H54 (cell line): ENCODE measurements at regions not wholly inside any gene's neighbourhood (a gene's known extent, or its start where the extent isn't known, plus 50 kb on each side); places are given as distances from the start of the nearest gene placed in this dataset.
"Not testable (repeated sequence)": the region's sequence is repeated elsewhere in the genome, so short reads cannot be mapped to it uniquely, and the experiment has no call there.

Experiments
- DNase-seq: peaks from one replicate; pipeline ENCODE4 v3.0.0; 2011; ENCODE audit warnings: low spot score, mixed read lengths; ENCODE audit not compliant: insufficient read length
- FAIRE-seq: peaks from 3 replicates; lab custom pipeline; 2011; peaks lifted over from hg19 to GRCh38; lab: Jason Lieb, UNC
- POLR2A ChIP-seq: IDR thresholded peaks from 2 replicates; pipeline ENCODE4 v1.6.1; 2011; ENCODE audit warnings: low read depth, mild to moderate bottlenecking, low read length

DNA sequence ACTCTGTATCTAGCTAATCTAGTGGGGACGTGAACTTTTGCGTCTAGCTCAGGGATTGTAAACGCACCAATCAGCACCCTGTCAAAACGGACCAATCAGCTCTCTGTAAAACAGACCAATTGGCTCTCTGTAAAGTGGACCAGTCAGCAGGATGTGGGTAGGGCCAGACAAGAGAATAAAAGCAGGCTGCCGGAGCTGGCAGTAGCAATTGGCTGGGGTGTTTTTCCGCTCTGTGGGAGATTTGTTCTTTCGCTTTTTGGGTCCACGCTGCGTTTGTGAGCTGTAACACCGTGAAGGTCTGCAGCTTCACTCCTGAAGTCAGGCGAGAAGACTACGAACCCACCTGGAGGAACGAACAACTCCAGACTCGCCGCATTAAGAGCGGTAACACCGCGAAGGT lies 76.5 kb downstream of the SPRING1 start:
- FAIRE-seq: no peak
- TF ChIP-seq POLR2A: no peak

DNA sequence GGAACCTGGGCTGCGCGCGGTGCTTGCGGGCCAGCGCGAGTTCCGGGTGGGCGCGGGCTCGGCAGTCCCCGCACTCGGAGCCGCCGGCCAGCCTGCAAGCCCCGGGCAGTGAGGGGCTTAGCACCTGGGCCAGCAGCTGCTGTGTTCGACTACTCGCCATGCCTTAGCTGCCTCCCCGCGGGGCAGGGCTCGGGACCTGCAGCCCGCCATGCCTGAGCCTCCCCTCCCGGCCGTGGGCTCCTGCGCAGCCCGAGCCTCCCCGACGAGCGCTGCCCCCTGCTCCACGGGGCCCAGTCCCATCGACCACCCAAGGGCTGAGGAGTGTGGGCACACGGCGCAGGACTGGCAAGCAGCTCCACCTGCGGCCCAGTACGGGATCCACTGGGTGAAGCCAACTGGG lies 77.1 kb downstream of the SPRING1 start:
- not testable (repeated sequence) for FAIRE-seq, DNase-seq

More for the DNA sequence above, 76.5 kb downstream of the SPRING1 start:
- no peak for DNase-seq

GRCh38 chr12:116659771-116660481 lies 77.9 kb downstream of the SPRING1 start:
- TF ChIP-seq POLR2A: no peak
- FAIRE-seq: peak; percentile 67
- DNase-seq: peak; percentile 52

DNA sequence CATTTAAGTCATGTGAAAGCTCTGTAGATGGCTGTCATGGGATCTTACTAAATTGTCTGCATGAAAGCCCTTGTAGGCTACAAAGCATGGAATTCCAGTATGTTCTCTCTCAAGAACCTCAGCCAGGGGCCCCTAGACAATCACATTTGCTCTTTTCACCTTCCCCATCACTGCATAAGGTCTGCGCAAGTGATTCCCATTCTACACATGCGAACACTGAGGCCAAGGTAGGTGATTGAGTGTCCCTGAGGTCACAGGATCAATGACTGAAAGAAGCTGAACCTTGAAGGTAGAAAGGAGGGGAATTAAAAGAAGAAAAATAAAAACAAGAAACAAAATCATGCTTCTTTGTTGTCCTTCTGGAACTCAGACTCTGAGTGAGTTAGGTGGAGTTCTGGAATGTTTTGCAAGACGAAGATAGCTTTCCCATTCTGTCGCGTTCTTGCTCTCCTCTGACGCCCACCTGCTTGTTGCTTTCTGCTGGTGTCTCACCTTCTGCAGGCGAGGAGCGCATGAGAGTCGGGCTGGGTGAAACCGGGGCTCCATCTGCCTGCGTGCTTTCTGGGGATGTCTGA lies 79.9 kb downstream of the SPRING1 start:
- no peak for TF ChIP-seq POLR2A
- DNase-seq: no peak
- FAIRE-seq: no peak

GRCh38 chr12:116656306-116656705 lies 81.6 kb downstream of the SPRING1 start:
- FAIRE-seq: no peak
- TF ChIP-seq POLR2A: no peak

DNA sequence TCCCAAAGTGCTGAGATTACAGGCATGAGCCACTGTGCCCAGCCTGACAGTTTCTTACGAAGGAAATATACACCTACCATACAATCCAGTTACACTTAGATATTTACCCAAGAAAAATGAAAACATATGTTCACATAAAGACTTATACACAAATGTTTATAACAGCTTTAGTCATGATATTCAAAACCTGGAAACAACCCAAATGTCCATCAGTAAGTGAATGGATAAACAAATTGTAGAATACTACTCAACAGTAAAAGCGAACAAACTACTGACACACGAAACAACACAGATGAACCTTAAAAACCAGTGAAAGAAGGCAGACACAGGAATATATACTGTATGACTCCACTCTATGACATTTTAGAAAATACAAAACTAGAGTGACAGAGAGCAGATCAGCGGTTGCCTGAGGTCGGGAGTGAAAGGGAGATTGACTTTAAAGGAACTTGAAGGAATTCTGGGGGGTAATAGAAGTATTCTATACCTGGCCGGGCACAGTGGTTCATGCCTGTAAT lies 83.6 kb downstream of the SPRING1 start:
- no peak for DNase-seq
- FAIRE-seq: no peak
- TF ChIP-seq POLR2A: no peak

More at GRCh38 chr12:116656306-116656705, 81.6 kb downstream of the SPRING1 start:
- no peak for DNase-seq

DNA sequence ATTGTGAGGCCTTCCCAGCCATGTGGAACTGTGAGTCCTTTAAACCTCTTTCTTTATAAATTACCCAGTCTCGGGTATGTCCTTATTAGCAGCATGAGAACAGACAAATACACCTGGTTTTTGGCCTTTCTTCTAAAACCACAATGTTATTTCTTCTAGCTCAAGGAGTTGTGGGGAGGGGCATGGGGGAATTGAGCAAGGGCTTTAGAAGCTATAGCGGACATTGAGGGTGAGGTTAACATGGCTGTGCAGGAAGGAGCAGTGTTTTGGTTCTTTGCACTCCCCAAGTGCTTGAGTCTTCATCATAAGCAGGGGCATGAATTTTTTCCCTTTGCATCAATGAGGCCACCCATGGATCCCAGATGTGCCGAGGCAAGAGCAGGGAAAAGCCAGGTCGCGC lies 86.8 kb downstream of the SPRING1 start:
- DNase-seq (no peak), FAIRE-seq (no peak)
- TF ChIP-seq POLR2A: no peak

DNA sequence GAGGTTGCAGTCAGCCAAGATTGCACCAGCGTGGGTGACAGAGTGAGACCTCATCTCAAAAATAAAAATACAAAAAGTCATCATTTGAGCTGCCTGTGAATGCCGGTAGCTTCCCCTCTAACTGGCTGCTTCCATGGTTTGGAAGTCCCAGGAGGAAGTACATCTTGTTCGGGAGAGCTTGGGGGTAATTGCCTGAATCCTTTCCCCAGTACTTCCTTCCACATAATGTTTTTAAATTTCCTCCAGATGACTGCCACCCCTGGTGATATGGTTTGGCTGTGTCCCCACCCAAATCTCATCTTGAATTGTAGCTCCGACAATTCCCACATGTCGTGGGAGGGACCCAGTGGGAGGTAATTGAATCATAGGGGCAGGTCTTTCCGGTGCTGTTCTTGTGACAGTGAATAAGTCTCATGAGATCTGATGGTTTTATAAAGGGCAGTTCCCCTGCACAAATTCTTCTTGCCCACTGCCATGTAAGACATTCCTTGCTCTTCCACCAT lies 87.2 kb downstream of the SPRING1 start:
- no peak for FAIRE-seq
- no peak for DNase-seq
- TF ChIP-seq POLR2A: no peak

DNA sequence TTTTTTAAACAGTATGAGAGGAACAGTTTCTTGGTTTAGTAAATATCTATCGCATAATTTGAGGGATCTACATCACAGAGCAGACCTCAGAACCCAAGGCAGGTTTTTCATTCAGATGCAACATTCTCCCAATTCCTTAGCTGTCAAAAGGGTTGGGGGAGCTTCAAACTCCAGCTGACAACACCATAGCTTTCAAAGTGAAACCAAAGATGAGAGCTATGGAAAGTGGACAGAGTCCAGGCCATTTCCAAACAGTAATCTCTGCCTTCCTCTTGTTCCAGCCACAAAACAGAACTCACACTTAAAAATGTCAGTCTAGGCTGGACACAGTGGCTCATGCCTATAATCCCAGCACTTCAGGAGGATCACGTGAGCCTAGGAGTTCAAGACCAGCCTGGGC lies 87.8 kb downstream of the SPRING1 start:
- no peak for TF ChIP-seq POLR2A
- DNase-seq (no peak), FAIRE-seq (no peak)

DNA sequence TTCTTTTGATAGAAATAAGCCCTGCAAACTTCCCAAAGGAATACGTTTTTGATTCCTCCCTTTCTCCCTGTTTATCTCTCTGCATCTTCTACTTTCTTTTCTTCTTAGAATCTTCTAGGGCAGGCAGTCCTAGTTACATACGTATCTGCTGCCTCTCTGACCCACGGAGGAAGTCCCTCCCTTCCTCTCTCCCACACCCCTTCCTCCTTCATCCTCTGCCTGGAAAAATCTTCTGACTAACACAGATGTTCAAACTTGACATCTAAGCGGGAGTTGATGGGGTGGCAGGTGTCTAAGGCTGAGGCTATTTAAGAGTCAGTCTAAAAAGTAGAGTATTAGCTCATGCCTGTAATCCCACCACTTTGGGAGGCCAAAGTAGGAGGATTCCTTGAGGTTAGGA lies 88.6 kb downstream of the MAP1LC3B2 start:
- DNase-seq (no peak), FAIRE-seq (no peak)
- no peak for TF ChIP-seq POLR2A

GRCh38 chr12:116646901-116647300 lies 87.7 kb downstream of the MAP1LC3B2 start:
- FAIRE-seq (no peak), DNase-seq (no peak)
- TF ChIP-seq POLR2A: no peak

DNA sequence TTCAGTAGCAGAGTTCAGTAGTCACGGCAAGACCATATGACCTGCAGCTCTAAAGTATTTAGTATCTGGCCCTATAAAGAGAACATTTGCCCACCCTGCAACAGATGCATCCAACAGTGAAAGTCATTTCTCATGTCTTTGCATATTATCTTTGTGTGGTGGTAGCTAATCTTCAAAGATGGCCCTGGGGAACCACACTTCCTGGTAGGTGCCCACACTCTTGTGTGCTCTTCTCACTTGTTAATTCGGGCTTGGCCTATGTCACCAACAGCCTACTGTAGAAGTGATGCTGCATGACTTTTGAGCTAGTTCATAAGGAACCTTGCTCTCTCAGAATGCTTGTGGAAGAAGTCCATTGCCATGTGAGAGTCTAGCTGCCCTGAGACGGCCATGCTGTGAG lies 85.6 kb downstream of the MAP1LC3B2 start:
- DNase-seq: no peak
- no peak for TF ChIP-seq POLR2A
- no peak for FAIRE-seq

- TF ChIP-seq POLR2A: no peak
- FAIRE-seq: no peak
- no peak for DNase-seq
Observed at GRCh38 chr12:116642683-116643082, 83.5 kb downstream of the MAP1LC3B2 start.

DNA sequence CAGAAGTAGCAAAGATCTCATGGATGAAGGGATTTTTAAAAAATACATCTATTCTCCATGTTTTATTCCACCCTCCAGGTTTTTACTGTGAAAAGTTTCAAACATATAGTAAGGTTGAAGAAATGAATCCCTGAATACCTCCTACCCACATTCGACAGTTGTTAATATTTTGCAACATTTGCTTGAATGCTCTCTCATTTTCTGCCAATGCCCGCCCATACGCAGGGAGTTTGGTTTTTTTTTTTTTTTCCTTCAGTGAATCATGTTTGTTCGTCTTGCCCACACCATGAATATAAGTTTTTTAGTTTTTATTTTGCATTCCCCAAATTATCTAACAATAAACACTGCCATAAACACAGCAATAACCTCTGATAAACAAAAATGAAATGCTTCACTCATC lies 82.9 kb downstream of the MAP1LC3B2 start:
- TF ChIP-seq POLR2A: no peak
- no peak for FAIRE-seq
- DNase-seq: no peak

DNA sequence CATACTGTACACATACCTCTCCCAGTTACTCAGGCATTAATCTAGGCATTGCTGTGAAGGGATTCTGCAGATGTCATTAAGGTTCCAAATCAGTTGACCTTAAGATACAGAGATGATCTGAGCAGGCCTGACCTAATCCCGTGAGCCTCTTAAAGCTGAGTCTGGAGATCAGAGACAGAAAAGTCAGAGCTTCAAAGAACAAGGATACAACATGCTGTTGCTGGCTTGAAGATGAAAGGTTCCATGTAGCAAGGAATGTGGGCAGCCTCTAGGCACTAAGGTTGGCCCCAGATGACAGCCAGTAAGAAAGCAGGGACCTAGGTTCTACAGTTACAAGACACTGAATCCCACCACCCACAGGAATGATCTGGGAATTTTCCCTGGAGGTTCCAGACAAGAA lies 81.1 kb downstream of the MAP1LC3B2 start:
- DNase-seq (no peak), FAIRE-seq (no peak)
- no peak for TF ChIP-seq POLR2A
